ENCODE measurements at regions not wholly inside any gene's neighbourhood (a gene's known extent, or its start where the extent isn't known, plus 50 kb on each side); places are given as distances from the start of the nearest gene placed in this dataset.

- ChIA-PET CTCF (no interaction called here), POLR2A (no interaction called here)
- Mint-ChIP-seq H3K9me3 (no peaks in the 10 kb centered on the region), H3K4me3 (no peak overlapping the region), H3K4me1 (peaks cover 26% of the 10 kb centered on the region), H3K27me3 (ENCODE audit: low read depth) (no peaks in the 10 kb centered on the region), H3K36me3 (no peaks in the 10 kb centered on the region), H3K27ac (no peak overlapping the region)
- ATAC-seq (no peak), DNase-seq (ENCODE audit: low spot score) (no peak)
- TF ChIP-seq TEAD4 (CRISPR knock-in tag; IDR thresholded peaks at IDR 0.05) (no peak), TCF7 (CRISPR knock-in tag; IDR thresholded peaks at IDR 0.05; ENCODE audit: low read depth) (no peak), OVOL2 (CRISPR knock-in tag; IDR thresholded peaks at IDR 0.05; ENCODE audit: borderline replicate concordance) (no peak), ATF1 (CRISPR knock-in tag; IDR thresholded peaks at IDR 0.05) (no peak), NR3C1 (CRISPR knock-in tag; conservative IDR thresholded peaks at IDR 0.05; ENCODE audit: low read depth) (no peak), PRRX2 (CRISPR knock-in tag; IDR thresholded peaks at IDR 0.05) (no peak), ZNF532 (CRISPR knock-in tag; IDR thresholded peaks at IDR 0.05; ENCODE audit: borderline replicate concordance) (no peak), STAT6 (CRISPR knock-in tag; conservative IDR thresholded peaks at IDR 0.05; ENCODE audit: low read depth) (no peak), ELF4 (CRISPR knock-in tag; IDR thresholded peaks at IDR 0.05; ENCODE audit: low read depth) (no peak), ZNF425 (CRISPR knock-in tag; conservative IDR thresholded peaks at IDR 0.05) (no peak), E2F5 (CRISPR knock-in tag; IDR thresholded peaks at IDR 0.05) (no peak), HMGXB4 (CRISPR knock-in tag; IDR thresholded peaks at IDR 0.05) (no peak), AFF4 (CRISPR knock-in tag; IDR thresholded peaks at IDR 0.05; ENCODE audit: borderline replicate concordance) (no peak), ARID4B (CRISPR knock-in tag; IDR thresholded peaks at IDR 0.05; ENCODE audit: borderline replicate concordance) (no peak), ZNF317 (CRISPR knock-in tag; IDR thresholded peaks at IDR 0.05; ENCODE audit: borderline replicate concordance, low read depth) (no peak)
Measured at GRCh38 chr12:20270557-20270956, 97.8 kb upstream of the PDE3A start.
